Stimulated activated CD8-positive, alpha-beta memory T cell treated with anti-CD3 and anti-CD28 coated beads, Interleukin-15, amount 100 ng/mL, for 1 hour (primary cell): ENCODE measurements at regions not wholly inside any gene's neighbourhood (a gene's known extent, or its start where the extent isn't known, plus 50 kb on each side); places are given as distances from the start of the nearest gene placed in this dataset.
"Not testable (repeated sequence)": the region's sequence is repeated elsewhere in the genome, so short reads cannot be mapped to it uniquely, and the experiment has no call there.

ENCODE experiments used
- DNase-seq: peaks from one replicate; pipeline ENCODE4 v3.0.0-alpha.2; 2020; ENCODE audit warnings: low read depth

DNA sequence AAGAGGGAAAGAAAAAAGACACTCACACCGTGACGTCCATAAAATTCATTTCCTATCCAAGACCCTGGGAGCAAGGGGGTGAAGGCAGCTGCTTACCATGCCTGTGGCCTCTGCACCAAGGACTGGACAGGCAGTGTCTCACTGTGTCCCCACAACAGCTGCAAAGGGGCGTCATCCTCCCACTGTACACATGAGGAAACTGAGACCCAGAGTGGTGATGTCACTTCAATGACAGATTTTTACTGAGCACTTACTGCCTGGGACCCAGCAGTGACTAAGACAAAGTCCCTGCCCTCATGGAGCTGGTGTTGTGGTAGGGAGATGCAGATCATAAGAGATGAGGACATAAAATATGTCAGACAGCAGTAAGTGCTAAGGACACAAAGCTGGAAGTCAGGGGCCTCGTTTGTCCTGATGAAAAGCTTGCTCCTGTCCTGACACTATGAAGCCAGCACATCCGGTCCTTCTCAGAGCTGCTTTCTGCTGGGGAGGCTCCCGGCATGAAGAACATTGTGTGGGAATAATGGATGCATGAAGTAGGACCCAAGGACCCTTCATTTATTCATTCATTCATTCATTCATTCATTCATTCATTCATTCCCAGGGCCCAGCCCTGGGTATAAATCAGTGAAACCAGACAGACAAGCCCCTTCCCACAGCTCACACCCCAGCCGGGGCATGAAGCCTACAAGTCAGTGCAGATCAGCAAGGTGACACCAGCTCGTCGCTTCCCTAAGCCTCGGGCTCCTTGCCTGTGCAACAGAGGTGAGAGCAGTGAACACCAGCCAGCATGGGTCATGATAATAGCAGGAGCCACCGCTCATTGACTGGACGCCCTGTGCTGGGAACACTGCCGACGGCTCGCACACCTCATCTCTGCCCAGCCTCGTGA lies 473.7 kb downstream of the MATN1 start:
- DNase-seq, result no peak

DNA sequence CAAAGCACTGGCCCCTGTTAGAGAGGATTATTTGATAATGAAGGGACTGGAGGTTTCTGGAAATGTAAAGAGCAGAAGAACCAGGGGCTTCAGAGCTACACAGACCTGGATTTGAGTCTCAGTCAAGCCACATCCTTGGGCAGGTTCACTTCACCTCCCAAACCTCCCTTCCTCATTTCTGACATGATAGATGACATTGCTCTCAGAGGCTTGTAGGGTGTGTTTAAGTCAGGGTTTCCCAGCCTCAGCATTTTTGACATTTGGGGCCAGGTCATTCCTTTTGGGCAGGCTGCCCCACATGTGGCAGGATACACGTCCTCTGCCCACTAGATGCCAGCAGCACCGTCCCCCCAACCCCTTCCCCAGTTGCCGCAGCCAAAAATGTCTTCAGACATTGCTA lies 474.6 kb downstream of the MATN1 start:
- DNase-seq, result no peak

DNA sequence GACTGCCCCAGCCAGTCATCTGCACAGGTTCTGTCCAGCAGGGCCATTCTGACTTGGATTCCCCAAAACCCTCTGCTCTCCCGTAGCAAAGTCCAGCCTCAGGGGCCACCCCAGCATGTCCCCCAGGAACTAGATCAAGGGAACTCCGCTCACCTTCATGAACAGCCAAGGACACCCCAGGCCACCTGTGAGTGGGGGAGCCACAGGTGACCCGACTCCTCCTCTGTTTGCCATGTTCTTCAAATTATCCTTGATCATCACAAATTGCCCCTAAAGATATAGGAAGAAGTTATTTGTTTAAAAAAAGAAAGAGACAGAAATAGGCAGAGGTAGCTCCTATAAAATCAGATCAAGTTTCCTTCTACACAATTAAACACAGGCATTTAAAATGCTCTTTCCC lies 475.0 kb downstream of the MATN1 start:
- DNase-seq, result no peak

DNA sequence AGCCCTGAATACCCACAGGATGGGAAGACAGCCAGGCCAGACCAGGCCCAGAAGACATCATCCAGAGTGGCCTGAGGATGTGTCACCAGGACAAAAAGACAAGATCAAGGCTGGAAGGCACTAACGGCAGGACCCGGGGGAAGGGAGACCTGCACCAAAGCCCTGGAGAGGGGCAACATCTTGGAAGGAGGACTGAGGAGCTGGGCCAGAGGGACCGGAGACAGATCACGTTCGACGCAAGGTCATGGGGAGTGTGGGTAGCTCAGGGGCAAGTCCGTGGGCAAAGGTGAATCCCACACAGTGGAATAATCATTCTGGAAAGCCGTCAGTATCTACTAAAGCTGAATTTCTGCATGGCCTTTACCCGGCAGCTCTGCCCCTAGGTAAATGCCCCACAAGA lies 478.6 kb downstream of the MATN1 start:
- no peak for DNase-seq

DNA sequence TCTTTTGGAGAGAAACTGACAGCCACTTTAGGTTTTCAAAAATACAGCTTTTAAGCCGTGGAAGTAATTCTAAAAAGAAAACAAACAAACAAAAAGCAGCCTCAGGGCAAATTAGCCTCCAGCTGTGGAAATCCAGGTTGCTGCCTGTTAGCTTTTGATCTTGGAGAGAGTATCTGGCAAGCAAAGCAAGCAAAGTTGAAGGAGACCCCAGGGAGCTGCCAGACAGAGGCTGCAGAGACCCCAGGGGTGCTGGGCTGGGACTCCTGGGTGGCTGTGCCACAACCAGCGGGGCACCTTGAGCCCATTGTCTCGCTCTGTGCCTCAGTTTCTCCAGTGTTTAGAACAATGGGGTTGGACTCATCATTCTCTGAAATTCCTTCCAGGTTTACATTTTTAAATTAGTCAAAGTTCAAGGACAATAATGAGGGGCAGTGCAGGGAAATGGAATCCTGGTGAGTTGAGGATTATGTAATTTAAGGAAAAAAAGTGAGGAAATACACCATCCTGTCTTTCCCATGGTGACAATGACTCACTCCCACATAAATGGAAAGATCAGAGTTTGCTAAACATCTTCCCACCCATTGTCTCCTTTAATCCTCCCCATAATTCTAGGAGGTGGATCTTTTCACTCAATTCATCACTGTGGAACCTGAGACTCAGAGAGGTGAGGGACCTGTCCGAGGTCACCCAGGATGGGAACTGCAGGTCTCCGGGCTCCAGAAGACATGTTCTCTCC lies 480.5 kb downstream of the MATN1 start:
- DNase-seq, result no peak

DNA sequence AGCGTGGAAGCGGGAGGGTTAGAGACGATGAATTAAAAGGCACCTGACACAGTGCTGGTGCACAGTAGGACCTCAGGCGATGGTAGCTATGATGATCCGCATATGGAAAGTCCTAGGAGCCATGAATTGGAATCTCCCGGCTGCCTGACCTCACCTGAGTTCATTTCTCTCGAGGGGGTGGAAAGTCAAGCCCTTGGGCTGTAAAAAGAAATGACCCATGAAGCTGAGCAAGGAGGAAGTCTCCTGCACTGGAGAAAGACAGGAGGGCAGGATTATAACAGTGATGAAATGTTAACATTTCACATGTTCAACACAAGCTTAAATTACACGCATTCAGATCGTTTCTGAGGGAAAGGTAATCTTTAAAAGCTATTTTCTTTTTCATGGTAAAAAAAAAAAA lies 481.2 kb downstream of the MATN1 start:
- DNase-seq, result no peak

DNA sequence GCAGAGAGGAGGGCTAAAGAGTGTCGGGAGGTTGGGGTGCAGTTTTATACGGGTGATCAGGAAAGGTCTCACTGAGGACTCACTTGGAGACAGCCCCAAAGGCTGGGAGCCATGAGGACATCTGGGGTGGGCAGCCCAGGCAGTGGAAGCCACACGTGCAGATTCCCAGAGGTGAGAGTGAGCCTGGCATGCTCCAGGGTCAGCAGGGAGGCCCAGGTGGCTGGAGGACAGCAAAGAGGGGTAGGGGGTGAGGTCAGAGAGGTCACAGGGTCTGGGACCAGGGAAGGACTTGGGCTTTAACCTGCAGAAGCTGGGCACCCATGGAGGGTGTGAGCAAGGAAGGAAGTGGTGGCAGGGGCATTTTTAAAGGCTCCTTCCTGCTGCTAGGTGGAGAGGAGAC lies 481.7 kb downstream of the MATN1 start:
- no peak for DNase-seq

DNA sequence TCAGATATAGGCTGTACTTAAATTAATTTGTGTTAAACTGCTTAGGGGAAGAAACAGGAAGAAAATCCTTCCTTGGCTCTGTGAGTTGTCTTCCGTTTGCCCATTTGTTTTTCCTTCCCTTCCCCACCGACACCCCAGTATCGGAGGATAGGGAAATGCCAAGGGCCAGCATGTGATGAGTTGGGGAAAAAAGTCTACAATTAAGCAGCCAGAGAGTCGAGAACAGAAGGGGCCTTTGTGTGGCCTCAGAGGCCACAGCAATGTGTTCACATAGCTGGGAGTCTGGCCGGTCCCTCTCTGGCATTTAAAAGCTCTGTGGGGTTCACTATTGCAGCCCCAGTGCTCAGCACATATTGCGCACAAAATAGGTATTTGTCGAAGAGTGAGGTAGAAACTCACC lies 489.3 kb downstream of the MATN1 start:
- DNase-seq, result no peak

DNA sequence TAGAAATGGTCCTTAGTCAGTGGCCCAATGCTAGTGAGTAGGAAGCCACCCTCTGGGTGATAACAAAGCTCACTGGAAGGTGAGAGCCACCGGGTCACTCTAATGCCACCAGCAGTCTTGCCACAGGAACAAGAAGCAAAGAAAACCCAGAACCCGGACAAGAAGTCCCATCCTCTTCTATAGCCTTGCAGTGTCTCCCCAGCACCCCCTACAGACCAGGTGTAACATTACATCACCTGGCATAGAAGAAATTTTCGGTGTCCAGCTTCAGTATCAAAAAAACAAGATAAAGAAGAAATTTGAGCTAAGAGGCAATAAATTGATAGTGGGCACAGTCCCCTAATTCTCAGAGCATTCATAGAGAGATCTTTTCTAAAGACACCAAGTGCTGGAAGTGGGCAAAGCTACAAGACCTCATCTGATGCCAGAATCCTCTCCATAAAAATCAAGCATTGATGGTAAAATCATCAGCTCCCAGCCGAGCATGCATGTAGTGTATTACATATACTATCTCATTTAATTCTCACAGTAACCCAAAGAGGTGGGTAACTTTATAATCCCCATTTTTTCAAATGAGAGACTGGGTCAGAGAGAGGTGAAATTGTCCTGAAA lies 491.0 kb downstream of the MATN1 start:
- no peak for DNase-seq

DNA sequence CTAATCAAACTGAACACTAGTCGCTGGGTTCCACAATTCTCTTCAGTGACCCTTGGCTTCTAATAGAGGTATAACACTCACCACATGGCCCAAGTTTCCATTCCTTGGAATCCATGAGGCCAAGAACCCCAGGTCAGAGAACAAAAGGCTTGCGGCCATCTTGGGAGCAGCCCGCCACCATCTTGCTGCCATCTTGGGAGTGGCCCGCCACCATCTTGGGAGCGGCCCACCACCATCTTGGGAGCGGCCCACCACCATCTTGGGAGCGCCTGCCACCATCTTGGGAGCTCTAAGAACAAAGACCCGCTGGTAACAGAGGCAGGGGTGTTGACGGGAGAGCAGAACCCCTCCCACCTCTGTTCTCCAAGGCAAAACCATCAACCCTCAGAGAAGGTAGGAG lies 493.4 kb downstream of the MATN1 start:
- no peak for DNase-seq

DNA sequence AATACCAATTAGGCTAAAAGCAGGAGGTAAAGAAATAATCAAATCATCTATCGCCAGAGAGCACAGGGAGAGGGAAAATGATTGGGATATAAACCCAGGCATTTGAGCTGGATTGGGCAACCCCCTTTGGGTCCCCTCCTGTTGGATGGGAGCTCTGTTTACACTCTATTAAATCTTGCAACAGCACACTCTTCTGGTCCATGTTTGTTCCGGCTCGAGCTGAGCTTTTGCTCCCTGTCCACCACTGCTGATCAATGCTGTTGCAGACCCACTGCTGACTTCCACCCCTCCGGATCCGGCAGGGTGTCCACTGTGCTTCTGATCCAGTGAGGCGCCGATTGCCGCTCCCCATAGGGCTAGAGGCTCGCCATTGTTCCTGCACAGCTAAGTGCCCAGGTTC lies 493.8 kb downstream of the MATN1 start:
- DNase-seq, result no peak

DNA sequence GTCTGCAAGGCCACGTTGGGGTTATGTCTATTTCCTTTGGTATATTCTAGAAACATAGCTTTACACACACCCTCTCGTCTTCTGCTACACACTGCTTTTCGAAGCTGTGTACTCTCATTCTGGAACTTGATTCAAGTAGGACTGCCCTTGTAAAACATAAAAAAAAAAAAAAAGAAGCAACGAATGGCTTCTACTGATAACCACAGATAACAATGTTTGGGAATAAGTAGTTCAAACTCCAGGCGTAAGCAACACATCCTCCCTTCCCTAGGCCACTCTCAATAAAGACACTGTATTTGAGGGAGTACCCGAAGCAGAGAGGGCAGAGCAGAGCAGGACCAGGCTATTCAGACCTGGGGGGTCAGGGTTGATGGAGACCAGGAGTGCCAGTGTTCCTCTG lies 496.7 kb downstream of the MATN1 start:
- no peak for DNase-seq

DNA sequence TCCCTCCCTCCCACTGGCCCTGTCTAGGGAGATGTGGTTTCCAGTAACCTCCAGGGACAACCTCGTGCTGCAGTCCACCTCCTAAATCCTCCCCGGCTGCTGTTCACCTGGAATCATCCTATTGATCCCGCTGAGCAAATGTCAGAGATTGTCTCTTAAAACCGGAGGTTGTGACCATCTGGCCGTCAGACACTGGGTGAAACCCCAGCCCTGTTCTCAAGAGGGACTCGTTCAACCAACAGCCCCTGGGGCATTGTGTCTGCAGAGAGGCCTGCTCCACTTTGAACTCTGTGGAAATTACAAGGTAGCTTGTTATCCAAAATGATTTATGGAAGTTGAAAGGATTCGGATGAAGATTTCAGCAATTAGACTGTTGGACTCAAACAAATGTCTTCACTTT lies 498.0 kb downstream of the MATN1 start:
- DNase-seq, result no peak

DNA sequence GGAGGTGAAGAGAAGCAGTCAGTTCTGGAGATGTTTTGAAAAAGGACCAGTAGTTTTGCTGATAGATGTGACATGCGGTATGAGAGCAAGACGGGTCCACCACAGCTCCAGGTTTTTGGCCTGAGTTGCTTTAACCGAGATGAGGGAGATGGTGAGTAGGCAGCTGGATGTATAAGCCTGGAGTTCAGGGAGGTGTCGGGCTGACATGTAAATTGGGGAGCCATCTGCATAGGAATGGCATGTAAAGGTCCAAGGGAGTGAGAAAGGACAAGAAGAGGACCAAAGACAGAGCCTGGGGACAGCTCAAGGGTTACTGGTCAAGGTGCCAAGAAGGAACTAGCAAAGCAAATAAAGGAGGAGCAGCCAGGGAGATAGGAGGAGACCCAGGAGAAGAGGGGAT lies 503.7 kb downstream of the MATN1 start:
- DNase-seq, result no peak

DNA sequence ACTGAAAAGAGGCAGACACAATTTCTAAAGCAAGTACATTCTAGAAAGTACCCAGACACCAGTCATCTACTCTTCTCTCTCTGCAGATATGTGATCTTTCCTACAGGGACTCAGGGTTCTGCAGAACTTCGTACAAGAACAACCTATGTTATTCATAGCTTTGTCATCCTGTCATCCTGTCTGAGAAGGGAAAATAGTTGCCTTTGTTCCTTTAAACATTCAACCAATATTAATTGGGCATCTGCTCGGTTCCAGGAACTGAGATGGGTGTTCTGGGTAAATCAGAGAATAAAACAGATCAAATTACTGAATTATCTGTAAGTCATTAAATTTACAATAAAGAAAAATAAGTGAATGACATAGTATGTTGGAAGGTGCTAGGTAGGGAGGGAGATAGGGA lies 504.9 kb downstream of the MATN1 start:
- DNase-seq, result no peak

DNA sequence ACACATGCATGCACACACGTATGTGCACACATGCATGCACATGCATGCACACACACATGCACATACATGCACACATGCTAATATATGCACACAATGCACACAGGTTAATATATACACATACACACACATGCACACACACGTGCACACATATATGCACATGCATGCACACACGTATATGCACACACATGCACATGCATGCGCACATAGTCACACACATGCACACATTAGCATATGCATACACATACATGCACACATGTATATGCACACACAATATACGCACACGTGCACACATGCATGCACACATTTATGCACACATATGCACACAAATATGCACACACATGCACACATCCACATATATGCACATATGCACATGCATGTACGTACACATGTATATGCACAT lies 506.8 kb downstream of the MATN1 start:
- DNase-seq, result no peak

DNA sequence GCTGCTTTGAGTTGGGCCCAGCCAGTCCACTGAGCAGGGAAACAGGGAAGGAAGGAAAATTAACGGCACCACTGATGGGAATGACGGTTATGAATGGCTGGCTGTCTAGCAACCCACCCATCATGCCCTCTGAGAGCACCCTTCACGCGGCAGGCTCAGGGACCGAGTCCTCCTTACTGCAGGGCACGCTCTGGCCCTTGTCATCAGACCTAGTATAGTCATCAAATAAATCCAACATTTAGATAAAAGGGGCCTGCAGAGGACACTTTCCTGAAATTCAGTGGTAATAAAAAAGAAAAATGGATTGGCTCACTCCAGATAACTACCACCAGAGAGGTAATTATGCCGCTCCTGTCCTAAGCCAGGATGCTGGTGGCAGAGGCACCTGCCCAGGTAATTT lies 509.4 kb downstream of the MATN1 start:
- no peak for DNase-seq

DNA sequence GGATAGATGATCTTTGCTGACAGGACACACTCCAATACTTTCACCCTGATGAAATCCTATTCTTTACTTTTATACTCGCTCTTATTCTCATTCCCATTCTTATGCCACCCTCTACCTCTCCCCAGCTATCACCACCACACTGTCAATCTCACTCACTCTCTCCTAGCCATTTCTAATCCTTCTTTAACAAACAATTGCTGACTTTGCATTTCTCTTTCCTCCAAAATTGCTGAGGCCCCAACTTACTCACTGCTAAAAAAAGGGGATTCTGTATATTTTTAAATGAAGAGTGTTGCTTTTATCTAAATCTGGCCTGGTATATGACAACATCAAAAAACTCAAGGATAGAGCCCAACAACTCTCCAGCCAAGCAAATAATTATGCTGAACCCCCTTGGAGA lies 515.4 kb downstream of the MATN1 start:
- DNase-seq, result not testable (repeated sequence)

DNA sequence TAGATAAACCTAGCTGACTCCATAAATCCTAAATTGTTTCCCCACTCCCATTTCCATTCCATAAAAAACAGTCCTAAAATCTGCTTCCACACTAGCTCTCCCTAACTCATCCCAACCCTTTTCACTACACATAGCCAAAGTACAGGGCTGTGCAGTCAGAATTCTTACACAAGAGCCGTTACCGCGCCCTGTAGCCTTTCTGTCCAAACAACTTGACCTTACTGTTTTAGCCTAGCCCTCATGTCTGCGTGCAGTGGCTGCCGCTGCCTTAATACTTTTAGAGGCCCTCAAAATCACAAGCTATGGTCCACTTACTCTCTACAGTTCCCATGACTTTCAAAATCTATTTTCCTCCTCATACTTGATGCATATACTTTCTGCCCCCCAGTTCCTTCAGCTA lies 516.8 kb downstream of the MATN1 start:
- DNase-seq, result not testable (repeated sequence)

DNA sequence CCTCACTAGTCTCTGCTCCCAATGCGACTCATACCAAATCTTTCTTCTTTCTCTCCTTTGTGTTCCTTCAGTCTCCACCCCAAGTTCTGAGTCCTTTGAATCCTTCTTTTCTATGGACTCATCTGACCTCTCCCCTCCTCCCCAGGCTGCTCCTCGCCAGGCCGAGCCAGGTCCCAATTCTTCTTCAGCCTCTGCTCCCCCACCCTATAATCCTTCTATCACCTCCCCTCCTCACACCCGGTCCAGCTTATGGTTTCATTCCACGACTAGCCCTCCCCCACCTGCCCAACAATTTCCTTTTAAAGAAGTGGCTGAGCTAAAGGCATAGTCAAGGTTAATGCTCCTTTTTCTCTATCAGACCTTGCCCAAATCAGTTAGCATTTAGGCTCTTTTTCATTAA lies 518.5 kb downstream of the MATN1 start:
- DNase-seq, result not testable (repeated sequence)

DNA sequence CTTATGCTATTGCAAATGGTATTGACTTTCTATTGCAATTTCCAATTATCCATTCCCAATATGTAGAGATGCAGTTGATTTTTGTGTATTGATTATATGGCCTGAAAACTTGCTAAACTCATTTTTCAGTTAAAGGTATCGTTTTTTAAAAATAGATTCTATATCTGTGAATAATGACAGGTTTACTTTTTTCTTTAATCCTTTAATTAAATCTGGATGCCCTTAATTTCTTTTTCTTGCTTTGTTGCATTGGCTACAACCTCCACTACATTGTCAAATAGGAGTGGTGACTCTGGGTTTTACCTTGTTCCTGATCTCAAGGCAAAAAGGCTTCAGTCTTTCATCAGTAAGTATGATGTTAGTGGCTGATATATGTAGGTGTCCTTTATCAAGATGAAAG lies 522.4 kb downstream of the MATN1 start:
- DNase-seq, result no peak

DNA sequence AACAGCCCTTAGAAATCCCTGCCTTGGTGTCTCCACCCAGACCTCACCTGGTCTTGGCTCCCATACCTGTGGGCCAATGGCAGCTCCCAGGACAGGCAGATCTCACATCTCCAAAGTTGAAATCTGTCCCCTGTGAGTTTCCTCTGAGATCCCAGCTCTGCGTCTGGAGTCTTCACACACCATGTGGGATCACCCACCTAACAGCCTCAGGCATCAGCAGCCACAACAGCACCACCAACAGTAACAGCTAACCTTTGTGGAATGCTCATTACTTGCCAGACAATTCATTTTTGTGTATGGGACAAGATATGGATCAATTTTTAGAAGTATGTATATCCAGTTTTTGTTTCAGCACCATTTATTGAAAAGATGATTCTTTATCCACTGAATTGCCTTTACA lies 523.2 kb downstream of the MATN1 start:
- DNase-seq, result no peak

DNA sequence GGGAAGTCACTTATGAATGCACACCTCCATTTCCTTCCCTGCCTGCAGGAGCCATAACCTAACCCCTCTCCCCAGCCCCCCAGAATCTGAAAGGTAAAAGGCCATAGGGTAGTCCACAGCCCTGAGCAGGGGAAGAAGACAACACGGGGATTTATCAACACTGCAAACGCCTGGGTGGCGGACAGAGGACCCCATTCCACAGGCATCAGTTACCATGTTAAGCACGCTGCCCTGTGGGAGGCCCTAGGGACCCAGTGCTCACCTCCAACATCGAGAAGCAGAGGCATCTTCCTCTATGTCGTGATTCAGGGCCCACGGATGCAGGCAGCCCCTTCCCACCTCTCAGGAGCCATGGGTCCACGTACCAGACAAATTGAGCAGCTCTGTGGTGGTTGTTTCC lies 523.8 kb downstream of the MATN1 start:
- DNase-seq, result no peak
